OCI-LY7 (cell line): ENCODE measurements at regions not wholly inside any gene's neighbourhood (a gene's known extent, or its start where the extent isn't known, plus 50 kb on each side); places are given as distances from the start of the nearest gene placed in this dataset.

Experiments
- EZH2phosphoT487 ChIP-seq: fragments of 200-600 bp; sonication (generic); IDR thresholded peaks from 2 replicates; pipeline ENCODE4 v1.6.1; 2018; ENCODE audit warnings: low read depth, borderline replicate concordance, mild to moderate bottlenecking, mixed run types, antibody characterized with exemption, low read length, moderate library complexity, mixed read lengths
- TF ChIP-seq, protein P1 (sequence below): fragments of 200-600 bp; sonication (generic); conservative IDR thresholded peaks from 2 replicates; pipeline ENCODE4 v1.5.1; 2014; ENCODE audit warnings: mild to moderate bottlenecking, antibody characterized with exemption, low read length, moderate library complexity, mixed read lengths

- TF ChIP-seq, protein P1, sequence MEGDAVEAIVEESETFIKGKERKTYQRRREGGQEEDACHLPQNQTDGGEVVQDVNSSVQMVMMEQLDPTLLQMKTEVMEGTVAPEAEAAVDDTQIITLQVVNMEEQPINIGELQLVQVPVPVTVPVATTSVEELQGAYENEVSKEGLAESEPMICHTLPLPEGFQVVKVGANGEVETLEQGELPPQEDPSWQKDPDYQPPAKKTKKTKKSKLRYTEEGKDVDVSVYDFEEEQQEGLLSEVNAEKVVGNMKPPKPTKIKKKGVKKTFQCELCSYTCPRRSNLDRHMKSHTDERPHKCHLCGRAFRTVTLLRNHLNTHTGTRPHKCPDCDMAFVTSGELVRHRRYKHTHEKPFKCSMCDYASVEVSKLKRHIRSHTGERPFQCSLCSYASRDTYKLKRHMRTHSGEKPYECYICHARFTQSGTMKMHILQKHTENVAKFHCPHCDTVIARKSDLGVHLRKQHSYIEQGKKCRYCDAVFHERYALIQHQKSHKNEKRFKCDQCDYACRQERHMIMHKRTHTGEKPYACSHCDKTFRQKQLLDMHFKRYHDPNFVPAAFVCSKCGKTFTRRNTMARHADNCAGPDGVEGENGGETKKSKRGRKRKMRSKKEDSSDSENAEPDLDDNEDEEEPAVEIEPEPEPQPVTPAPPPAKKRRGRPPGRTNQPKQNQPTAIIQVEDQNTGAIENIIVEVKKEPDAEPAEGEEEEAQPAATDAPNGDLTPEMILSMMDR: no peak
- no peak for TF ChIP-seq EZH2phosphoT487
Measured at GRCh38 chr13:69418319-69418718, 689.3 kb upstream of the ATXN8OS start.
